OCI-LY3 (cell line): ENCODE measurements at regions not wholly inside any gene's neighbourhood (a gene's known extent, or its start where the extent isn't known, plus 50 kb on each side); places are given as distances from the start of the nearest gene placed in this dataset.

Source experiments
- EZH2phosphoT487 ChIP-seq: fragments of 200-600 bp; shearing (Covaris generic); IDR thresholded peaks from 2 replicates; pipeline ENCODE4 v1.6.1; 2018; ENCODE audit warnings: antibody characterized with exemption, mixed run types, low read depth
- TF ChIP-seq, protein P1 (sequence below): fragments of 200-600, 300-600 bp; sonication (generic); IDR thresholded peaks from 2 replicates; pipeline ENCODE4 v1.5.1; 2014; ENCODE audit warnings: antibody characterized with exemption, low read length, low read depth

DNA sequence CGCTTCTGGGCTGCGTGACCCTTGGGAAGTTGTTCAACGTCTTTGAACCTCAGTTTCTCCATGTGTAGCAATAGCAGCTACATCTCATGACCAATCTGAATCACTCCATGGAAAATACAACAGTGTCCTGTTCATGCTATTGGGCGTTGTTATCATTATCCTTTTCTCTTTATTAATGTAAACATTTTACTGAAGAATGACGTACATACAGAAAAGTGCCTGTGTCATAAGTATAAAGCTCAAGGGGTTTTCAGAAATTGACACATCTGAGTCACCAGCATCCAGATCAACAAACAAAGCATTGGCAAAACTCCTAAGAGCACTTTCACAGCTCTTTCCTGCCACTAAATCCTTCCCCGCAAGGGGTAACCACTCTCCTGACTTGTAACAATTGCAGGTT lies 438.4 kb downstream of the XYLT1 start:
- TF ChIP-seq, protein P1, sequence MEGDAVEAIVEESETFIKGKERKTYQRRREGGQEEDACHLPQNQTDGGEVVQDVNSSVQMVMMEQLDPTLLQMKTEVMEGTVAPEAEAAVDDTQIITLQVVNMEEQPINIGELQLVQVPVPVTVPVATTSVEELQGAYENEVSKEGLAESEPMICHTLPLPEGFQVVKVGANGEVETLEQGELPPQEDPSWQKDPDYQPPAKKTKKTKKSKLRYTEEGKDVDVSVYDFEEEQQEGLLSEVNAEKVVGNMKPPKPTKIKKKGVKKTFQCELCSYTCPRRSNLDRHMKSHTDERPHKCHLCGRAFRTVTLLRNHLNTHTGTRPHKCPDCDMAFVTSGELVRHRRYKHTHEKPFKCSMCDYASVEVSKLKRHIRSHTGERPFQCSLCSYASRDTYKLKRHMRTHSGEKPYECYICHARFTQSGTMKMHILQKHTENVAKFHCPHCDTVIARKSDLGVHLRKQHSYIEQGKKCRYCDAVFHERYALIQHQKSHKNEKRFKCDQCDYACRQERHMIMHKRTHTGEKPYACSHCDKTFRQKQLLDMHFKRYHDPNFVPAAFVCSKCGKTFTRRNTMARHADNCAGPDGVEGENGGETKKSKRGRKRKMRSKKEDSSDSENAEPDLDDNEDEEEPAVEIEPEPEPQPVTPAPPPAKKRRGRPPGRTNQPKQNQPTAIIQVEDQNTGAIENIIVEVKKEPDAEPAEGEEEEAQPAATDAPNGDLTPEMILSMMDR = no peak
- TF ChIP-seq EZH2phosphoT487 = no peak
